GM12878 (cell line): ENCODE measurements at regions not wholly inside any gene's neighbourhood (a gene's known extent, or its start where the extent isn't known, plus 50 kb on each side); places are given as distances from the start of the nearest gene placed in this dataset.

Experiments used
- HCFC1 ChIP-seq: fragments of 150-350 bp; IDR thresholded peaks from 2 replicates; pipeline ENCODE4 v1.6.1; 2014; ENCODE audit warnings: low read length
- POLR2A ChIP-seq: IDR thresholded peaks from 2 replicates; pipeline ENCODE4 v1.6.1; 2011; ENCODE audit warnings: low read depth, mild to moderate bottlenecking, low read length

DNA sequence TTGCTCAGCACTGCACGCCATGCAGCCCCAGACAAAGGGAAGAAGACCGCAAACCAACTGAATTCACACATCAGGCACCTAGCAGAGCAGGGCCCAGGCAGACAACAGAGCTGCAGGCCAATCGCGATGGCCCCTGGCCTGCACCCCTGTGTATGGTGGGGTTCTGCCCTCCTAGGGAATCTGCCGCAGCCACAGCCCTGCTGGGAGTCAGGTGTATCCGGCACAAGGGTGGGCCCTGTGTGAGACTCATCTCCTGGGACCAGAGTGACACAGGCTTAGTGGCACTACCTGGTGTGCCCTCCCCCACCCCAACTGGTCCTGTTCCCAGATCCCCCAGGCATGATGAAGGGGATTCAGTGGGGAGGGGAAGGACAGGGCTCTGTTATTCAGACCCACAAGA lies 122.8 kb downstream of the ATPSCKMT start:
- TF ChIP-seq POLR2A (no peak), HCFC1 (no peak)
